RCC 7860 (cell line): ENCODE measurements at regions not wholly inside any gene's neighbourhood (a gene's known extent, or its start where the extent isn't known, plus 50 kb on each side); places are given as distances from the start of the nearest gene placed in this dataset.
"Not testable (repeated sequence)": the region's sequence is repeated elsewhere in the genome, so short reads cannot be mapped to it uniquely, and the experiment has no call there.

ENCODE experiments used
- DNase-seq: peaks from one replicate; pipeline ENCODE4 v3.0.0-alpha.2; 2015; ENCODE audit warnings: low spot score
- FAIRE-seq: peaks from 2 replicates; lab custom pipeline; 2012; peaks lifted over from hg19 to GRCh38; lab: Jason Lieb, UNC

DNA sequence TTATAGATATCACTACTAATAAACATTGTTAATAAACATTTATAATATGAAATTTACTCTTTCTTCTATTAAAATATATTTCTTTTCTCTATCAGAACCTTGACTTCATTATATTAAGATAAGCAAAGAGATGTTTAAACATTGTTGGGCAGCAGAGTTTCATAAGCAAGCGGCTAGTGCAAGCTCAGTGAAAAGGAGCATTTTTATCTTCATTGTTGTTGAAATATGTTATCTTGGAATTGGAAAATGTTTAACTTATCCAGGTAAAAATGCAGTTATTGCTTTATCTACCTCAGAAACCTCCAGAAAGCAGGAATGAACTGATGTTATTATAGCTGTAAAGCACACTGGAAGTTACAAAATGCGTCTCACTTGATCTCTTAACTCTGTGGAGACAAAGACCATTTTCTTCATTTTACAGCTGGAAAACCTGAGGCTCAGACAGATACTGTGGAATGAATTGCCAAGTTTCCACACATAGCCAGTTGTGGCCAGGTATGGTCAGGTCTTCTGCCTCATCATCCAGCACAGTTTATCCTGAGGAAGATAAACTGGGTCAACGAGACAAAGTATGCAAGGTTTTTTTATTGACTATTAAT is 934.6 kb upstream of the FAM98A start:
- DNase-seq: no peak
- FAIRE-seq: no peak

DNA sequence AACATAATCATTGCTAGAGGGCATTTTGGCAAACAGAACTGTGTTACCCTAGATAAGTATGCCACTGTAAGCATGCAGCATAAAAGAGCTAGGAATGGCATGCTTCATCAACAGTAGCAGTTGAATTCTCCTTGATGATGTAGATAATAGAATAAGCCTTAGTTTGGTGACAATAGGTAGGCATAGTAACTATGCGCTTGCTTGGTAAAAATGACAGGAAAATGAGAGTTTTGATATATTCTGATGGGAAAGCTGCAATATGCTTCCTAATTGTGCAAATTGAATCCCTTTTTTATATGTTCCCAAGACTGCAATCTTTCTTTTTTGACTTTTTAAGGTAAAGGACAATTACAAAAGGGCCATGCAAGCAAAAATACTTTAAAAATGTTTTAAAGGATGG is 930.9 kb upstream of the FAM98A start:
- FAIRE-seq: no peak
- no peak for DNase-seq

DNA sequence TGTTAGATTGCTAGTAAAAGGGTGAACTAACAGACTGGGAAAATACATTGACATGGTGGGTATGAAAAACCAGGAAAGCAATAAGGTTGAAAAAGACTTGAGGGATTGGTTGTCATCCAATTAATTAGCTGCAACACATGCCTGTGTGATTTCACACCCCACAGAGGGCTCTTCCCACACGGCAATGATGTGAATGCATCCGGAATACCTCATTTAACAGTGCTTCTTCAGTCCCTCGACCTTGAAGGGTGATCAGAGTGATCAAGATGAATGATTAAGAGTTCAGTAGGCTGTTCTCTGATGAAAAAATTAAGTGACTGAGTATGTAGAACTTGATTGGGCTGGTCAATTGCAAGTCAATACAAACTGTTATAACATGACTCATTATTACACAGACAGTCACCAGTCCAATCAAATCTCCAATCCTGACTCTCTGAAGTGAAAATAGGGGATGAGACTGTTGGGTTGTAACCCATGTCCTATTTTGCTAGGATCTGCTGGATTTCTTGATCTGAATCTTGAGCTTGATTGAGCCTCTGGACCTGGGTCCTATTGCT is 924.9 kb upstream of the FAM98A start:
- no peak for DNase-seq
- FAIRE-seq: no peak

DNA sequence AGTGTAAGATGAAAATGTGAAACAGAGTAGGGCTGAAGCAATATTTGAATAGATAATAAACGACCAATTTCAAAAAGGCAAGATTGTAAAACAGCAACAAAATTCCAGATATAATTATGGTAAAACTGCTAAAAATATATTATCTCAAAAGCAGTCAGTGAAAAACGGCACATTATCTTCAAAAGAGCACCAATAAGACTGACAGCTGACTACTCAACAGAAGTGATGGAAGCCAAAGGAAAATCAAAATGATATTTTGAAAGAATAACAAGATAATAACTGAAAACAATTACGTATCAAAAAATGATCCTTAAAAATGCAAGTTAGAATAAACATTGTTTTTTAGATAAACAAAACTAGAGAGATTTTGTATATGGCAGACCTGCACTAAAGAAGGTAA is 920.6 kb upstream of the FAM98A start:
- DNase-seq: no peak
- FAIRE-seq: no peak

DNA sequence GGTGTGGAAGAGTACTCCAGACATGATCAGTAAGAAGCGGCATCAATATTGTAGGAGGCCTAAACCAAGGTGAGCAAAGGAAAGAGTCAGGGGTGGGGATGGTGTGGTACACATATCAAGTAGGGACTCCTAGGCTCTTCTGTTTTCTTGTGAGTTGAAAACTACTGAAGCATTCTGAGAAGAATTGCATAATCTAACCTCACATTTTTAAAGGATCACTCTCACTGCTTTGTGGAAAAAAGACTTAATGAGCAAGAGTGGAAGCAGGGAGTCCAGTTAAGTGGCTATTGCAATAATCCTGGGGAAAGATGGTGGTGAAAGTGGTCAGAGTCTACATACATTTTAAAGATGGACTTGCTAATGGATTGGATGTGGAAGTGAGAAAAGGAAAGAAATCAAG is 899.5 kb upstream of the FAM98A start:
- FAIRE-seq: no peak
- DNase-seq: no peak

DNA sequence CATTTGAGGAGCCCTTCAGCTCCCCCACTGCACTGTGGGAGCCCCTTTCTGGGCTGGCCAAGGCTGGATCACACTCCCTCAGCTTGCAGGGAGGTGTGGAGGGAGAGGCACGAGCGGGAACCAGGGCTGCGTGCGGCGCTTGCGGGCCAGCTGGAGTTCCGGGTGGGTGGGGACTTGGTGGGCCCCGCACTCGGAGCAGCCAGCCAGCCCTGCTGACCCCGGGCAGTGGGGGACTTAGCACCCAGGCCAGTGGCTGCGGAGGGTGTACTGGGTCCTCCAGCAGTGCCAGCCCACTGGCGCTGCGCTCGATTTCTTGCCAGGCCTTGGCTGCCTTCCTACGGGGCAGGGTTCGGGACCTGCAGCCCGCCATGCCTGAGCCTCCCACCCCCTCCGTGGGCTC is 895.1 kb upstream of the FAM98A start:
- DNase-seq, FAIRE-seq: not testable (repeated sequence)

DNA sequence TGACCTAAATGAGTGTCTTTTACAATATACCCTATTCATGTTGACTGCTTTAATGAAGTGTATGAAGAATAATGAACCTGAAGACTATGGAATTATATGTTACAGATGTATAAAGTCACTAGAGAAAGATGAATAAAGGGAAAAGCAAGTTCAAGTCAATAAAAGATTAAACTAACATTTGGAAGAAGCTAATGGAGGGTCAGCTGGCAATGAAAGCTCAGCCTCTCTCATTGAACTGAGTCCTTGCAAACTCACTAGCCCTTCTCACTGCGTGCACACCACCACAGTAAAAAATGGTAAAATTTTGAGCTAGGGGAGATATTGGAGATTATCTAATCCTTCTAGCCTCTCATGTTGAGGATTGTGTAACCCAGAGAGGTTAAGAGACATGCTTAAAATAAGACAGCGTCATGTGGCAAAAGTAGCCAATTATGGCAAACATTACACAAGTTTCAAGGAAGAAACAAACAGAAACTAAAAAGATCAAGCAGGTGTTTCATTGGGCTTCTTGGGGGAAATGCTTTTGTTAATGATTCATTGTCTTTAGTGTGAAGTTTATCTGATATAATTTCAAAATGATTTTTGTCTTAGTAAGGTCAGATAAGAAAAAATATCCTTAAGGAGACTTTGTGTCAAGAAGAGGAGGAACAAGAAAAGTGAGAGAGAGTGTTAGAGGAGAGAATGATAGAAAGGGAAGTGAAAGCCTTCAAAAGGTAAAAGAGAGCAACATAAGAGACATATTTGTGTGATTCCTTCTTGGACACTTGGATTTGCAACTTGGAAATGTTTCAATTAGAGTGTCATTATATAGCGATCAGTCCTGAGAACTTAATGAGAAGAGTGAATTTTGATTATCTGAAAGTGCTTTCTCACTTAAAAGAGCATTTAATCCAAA is 893.7 kb upstream of the FAM98A start:
- DNase-seq: no peak
- no peak for FAIRE-seq

DNA sequence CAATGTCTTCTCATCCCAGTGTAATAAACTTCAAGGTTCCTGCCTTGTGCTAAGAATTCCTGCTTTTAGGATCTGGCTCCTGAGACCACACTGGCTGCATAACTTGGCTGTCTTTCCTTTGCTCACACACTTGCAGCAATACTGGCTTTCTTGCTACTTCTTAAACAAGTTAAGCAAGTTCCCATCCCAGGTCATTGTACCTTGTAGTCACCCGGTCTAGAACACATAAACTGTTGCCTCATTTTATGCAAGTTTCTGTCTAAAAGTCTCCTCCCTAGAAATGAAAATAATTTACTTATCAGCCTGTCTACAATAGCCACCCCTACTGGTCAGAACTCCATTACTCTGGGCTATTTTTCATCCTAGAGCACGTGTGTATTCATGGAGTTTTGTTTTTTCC is 887.9 kb upstream of the FAM98A start:
- no peak for DNase-seq

DNA sequence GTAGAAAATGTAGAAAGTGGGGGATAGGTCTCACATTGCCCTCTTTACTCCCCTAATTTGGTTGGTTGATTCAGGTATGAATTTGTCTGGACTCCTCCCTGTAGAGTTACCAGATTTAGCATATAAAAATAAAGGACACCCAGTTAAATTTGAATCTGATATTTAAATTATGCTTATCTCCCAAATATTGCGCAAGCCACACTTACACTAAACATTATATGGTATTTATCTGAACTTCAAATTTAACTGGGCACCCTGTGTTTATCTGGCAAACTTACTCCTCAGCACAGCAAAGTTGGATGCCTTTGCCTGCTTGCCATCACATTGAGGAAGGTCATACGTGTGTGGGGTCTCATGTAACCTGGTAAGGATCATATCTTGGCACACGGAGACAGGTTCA is 882.4 kb upstream of the FAM98A start:
- no peak for FAIRE-seq

More for the DNA sequence above, 887.9 kb upstream of the FAM98A start:
- FAIRE-seq: no peak

DNA sequence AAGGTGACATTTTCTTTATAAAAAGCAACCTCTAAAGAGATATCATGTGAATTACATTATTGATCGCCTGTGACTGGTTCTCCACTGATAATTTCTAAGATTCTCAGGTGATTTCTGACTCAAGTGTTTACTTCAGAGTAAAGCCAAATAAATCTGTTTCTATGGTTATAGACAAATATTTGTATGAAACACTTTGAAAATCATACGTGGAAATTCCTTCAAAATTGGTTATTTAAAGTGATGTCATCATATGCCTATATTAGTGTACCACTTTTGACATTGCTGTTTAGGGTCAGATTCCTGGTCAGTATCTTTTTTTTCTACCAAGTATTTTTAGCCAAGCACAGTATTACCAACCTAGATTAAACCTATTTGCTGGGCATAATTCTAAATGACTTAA is 881.3 kb upstream of the FAM98A start:
- FAIRE-seq (no peak), DNase-seq (no peak)

More for the DNA sequence above, 882.4 kb upstream of the FAM98A start:
- no peak for DNase-seq

DNA sequence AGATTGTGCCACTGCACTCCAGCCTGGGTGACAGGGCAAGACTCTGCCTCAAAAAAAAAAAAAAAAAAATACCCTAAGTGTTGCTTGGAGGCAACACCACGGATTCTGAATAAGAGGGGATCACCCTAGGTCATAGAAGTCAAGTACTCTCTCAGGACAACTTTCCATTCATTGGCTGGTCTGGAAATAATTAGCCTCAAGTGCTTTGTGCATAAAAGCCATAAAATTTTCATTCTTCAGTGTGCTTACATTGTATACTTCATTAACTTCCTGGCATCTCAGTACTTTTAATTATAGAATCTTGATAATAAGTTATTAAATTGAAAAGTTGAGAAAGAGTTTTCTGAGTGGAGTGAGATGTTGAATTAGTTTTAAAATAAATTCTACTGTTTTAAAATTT is 876.1 kb upstream of the FAM98A start:
- FAIRE-seq: peak; percentile 49
- DNase-seq: no peak

DNA sequence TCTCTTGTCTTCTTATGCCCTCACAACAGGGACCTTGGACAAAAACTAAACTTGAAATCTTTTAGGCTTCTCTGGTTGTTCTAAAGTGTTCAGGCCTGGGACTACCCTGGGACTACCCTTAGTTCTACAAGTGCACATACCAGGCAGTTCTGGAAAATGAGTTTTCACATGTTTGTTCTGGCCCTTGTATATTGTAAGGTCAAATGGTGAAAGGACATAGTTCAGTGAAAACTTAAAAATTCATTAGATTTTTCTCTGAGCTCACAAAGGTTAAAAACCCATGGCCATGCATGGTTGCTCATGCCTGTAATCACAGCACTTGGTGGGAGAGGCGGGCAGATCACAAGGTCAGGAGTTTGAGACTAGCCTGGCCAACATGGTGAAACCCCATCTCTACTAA is 875.5 kb upstream of the FAM98A start:
- DNase-seq: peak; percentile 22
- peak; percentile 73 for FAIRE-seq

DNA sequence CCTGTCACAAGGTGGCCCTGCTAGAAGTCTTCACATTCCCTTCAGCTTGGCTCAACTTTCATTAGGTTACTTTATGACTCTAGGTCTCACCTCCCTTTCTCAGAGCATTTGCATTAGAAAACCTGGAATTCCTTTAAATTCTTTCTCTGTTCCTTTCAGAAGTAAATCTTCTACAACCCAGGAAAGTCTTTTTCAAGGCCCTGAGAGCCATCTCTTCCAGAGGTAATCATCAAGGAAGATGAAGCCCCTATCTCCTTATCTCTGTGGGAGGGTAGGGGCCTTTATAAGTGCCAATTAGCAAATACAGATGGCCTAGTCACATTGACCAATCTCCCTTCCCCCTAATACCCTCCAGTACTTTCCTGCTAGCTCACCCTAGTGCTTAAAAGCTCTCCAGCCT is 848.0 kb upstream of the FAM98A start:
- no peak for DNase-seq
- FAIRE-seq: no peak

DNA sequence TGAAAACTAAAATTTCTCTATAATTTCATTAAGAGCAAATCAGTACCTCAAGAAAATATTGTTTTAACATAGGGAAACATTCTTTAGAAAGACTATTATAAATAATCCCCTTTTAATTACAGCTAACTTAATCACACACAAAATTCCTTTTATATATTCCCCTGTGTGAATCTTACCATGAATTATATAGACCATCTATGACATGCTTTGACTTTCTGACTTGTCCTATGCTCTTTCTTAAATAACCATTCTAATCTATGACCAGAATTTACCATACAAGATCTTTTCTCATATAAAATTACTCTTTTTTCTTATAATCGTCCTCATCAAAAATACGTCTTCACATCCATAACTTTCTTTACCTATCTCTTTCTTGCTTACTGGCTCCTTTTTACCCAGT is 824.2 kb upstream of the FAM98A start:
- DNase-seq: no peak
- FAIRE-seq: no peak

DNA sequence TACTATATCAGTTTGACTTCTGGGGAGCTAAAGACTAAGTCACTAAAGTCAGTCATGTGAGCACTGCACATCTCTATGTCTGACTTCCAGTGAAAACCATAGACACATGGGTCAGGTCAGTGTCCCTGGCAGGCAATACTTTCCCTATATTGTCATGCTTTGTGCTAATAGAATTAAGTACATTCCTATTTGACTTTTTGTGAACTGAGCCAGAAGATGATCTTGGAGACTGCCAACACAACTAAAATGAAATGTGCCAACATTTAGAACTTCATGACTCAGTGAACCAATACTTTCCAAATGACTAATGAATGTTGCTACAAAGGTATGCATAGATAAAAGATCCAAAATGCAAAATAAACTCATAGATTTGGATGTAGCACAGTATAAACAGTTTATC is 820.8 kb upstream of the FAM98A start:
- FAIRE-seq: no peak
- no peak for DNase-seq

DNA sequence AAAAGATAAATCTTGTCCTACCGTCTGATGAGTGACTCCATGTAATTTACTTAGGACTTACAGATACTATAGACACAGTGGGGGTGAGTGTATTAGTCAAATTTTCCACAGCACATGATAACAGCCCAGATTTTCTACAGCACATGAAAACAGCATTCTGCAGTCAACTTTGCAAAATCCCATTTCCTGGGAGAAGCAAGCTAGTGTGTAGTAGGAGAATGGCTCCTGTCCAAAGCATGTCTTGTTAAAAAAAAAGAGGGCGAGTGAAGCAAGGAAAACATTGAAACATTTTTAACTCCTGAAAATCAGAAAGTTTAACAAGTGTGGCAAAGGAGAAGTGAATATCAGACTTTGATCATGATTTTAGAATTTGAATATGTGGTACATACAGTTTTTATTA is 817.8 kb upstream of the FAM98A start:
- DNase-seq (no peak), FAIRE-seq (no peak)

DNA sequence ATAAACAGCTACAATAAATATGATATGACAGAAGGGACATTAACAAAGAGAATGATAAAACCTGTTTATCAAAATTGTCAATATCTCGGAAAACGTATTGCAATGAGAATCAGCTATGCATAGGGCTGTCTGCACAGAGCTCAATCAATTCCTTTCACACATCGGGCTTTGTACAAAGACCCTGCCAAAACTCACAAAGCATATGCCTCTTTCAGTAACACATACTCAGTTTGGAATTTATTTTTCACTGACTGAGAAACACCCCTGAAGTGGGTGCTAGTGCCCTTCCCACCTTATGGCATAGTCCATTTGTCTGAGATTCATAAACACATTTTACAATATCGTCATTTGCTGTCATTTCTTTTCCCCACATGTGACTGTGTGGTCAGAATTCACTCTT is 815.8 kb upstream of the FAM98A start:
- DNase-seq (no peak), FAIRE-seq (no peak)

DNA sequence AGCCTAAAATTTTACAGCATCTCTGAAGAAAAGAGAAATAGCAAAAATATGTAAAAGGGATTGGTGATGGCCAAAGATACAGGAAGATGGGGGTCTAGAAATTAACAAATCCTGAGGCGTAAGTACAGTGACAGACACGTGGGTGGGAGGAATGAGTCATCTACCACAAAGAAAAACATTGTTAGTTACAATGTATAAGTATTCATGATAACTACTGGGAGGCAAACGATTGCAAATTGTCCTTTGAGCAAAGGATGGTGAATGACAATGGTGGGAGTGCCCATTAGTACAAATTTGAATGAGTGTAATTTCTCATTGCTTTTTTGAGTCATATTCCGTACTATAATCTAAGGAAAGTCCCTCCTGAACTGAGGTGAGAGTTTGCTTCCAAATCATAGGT is 809.0 kb upstream of the FAM98A start:
- no peak for DNase-seq
- no peak for FAIRE-seq

DNA sequence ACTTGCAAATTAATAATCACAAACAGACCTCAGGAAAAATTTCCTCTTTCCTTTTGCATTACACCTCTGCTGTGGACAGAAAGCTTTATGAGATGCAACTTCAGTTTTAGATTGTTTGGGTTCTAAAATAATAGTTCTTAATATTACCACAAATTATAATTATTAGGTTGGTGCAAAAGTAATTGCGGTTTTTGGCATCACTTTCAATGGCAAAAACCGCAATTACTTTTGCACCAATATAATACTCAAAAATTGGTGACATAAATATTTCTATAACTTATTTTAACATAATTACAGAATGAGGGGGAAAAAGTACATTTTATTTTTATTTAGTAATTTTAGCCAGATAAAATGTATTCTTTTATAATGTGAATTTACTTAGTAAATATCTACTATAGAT is 804.4 kb upstream of the FAM98A start:
- peak; percentile 40 for FAIRE-seq
- no peak for DNase-seq

DNA sequence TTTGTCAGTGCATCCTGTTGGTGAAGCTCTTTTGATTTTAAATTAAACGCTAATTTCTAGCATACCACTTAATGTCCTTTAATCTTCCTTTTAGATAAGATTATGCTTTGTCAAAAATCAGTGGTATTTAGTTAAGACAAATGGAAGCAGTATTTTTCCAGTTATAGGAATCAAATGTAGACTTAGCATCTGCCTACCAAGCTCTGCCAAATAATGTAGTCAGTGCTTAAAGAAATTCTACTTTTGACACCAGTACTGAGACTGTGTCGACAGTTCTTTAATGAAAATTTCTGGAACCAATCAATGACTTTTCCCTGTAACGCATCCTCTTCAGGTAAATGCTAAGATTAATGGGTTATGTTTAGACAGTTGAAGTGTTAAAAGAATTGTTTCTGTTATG is 803.3 kb upstream of the FAM98A start:
- no peak for FAIRE-seq
- no peak for DNase-seq

DNA sequence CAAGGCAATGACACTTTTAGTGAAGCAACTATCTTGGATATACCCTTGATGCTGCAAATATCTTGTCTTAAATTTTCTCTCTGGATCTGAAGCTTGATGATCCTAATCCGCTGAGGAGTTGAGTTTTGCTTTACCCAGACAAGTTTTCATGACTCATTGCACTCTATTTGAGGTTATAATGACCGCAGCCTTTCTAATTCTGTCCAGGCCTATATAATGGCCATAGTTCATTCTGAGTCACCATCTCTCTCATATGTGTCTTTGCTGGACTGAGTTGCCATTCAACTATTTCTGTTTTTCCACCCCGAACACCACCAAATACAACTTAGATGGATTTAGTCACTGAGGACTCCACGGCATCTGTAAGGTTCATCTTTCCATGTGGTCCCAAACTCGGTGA is 802.1 kb upstream of the FAM98A start:
- peak; percentile 98 for FAIRE-seq
- peak; percentile 88 for DNase-seq

DNA sequence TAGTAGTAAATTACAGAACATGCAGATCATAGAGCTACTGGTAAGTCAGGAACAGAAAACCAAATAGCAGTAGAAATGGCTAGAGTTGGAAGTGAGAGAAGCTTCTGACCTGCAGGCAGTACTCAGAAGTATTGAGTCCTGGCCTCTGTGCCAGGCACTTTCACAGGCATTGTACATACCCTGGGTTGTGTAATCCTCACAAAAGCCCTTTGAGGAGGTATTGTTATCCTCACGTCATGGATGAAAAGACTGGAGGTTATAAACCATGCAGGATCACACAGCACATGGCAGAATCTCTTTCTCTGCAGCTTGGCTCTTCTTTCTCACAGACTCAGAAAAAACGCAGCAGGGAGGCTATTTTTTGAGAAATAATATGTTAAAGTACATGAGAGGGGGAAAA is 789.3 kb upstream of the FAM98A start:
- no peak for FAIRE-seq

More for the DNA sequence above, 789.3 kb upstream of the FAM98A start:
- DNase-seq: no peak
